ENCODE measurements at regions not wholly inside any gene's neighbourhood (a gene's known extent, or its start where the extent isn't known, plus 50 kb on each side); places are given as distances from the start of the nearest gene placed in this dataset.

DNA sequence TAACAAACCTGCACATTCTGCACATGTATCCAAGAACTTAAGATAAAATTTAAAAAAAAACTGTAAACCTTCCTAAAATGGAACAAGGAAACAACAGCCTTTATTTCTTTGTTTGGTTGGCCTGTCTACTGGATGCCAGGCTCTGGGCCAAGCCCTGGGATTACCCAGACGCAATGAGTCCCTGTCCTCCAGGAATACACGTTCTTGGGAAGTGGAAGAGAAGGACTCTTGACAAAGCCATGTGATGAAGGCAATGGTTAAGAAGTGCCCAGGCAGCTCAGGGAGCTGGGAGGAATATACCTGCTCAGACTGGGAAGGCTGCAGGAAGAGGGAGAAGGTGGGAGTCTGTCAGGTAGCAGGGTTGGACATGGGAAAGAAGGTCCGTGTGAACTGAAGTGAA, 115.4 kb downstream of the AXIN2 start:
- no peak for DNase-seq (ENCODE audit: low read depth in 2 of 2)

DNA sequence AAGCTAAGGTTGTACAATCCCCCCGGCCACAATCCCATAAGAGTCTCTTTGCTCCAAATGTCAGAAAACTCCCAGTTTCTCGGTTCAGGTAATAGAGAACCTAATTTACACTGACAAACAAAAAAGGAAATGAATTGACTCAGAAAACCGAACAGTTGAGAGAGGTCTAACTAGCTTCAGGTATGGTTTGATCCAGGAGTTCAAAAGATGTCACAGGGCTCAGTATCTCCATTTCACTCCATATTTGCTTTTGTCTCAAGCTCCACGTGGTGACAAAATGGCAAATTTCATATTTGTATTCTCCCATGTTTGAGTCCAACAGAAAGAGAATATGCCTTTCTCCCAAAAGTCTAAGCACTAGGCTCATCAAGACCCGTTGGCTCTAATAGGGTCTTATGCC, 117.4 kb downstream of the AXIN2 start:
- no peak for DNase-seq (ENCODE audit: low read depth in 2 of 2)

DNA sequence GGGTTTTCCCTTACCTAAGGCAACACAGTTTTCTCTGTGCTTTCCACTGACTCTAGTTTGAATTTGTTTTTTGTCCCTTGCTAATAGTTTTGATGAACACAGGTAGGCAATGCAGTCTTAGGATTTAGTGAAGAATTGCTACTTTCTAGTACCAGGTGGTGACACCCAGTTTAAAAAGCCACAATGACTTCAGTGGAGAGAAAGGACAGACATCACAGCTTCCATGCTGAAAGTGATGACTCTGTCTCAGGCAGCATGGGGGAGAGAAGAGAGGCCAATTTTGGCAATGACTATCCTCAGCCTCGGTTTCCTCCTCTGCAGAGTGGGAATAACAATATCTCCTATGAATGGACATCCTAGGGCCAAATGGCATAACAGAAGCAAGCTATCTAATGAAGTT, 118.8 kb downstream of the AXIN2 start:
- DNase-seq (ENCODE audit: low read depth in 2 of 2), result no peak

DNA sequence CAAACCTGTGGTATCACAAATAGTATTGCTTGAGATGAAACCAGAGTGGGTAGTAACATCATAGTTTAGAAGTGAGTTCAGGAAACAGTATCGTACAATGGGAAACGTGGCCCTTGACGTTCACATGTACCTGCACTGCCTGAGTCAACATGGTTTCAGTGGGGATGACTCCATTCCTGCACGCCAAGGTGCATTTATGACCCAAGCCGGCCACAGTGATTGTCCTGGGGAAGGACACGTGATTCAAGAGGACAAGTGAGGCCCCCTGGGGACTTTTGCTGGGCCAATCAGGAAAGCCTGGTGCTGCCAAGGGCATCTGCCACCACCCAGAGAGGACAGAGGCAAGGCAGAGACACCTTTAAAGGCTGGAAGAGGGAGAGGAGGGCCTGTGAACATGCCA, 119.2 kb downstream of the AXIN2 start:
- no peak for DNase-seq (ENCODE audit: low read depth in 2 of 2)

DNA sequence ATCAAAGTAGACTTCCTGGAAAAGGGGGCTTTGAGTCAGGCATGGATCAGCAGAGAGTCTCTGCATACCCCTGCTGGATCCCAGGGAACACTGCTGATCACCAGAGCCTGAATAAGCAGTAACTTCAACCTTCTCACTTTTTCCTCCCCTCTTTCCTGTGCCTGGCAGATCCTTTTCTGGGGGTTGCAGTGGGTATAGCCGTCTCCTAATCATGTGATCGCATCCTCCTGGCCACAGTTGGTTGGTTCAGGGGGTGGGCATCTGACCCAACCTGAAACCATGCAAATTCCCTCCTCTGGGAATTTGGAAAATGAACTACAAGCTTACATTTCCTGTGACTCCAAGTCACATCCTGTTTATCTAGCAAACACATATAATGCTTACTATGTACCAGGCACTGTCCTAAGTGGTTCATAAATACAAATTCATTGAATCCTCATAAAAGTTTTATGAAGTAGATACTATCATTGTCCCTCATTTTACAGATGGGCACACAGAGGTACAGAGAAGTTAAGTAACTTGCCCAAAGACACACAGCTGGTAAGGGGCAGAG, 120.3 kb downstream of the AXIN2 start:
- no peak for DNase-seq (ENCODE audit: low read depth in 2 of 2)

DNA sequence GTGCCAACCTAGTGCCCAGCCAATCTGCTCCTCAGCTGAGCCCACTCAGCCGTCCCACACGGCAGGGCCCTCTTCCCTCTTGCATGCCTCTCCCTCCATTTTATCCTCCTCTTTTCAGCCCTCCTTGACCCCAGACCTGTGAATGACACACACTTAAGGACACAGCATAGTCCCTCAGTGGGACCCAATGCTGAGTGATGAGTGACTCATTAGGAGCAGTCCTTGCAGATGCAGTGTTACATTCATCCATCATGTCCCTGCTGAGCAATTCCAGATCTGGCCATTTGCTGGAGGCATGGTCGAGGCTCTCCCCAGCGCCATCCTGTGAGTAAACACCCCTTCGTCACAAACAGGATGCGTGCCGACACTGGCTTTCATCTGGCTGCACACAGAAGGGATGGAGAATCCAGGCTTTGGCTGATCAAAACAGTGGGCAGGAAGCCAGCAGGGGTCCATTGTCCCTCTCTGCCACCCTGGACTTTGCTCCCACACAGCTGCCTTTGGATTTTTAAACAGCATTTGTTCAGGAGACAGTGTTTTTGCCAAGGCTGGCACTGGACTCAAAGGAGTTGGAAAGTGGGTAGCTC, 122.6 kb downstream of the AXIN2 start:
- DNase-seq (ENCODE audit: low read depth in 2 of 2), result no peak

DNA sequence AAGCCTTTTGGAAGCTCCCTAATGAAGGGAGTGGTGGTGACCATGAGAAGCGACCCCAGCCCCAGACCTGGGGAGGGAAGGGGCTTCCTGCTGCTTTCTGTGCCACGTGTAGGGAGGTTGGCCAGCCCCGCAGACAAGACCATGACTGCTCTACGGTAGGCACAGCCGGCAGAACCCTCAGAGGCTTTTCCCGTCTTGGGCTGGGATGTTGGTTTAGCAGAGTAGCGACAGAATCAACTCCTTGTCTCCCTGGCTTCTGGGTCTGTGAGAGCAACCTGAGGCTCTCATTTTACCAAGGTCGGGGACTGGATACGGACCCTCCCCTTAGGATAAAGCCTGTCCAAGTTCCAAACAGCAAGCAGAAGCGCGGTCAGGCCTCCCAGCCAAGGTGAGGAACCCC, 123.3 kb downstream of the AXIN2 start:
- no peak for DNase-seq (ENCODE audit: low read depth in 2 of 2)

DNA sequence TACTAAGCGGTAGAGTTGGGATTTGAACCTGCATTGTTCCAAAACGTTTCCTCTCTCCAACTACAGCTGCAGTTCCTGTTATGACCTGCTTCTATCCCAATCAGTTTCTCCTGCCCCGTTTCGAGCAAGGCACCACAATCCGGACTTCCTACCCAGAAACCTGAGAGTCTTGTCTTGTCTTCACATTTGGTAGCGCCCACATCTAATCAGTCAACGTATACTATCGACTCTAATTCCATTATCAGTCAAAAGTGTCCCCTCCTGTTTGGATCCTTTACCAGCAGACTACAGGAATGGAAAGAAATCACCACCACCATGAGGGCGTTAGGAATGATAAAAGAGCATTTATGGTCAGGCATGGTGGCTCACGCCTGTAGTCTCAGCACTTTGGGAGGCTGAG, 124.6 kb downstream of the AXIN2 start:
- DNase-seq (ENCODE audit: low read depth in 2 of 2), result no peak

DNA sequence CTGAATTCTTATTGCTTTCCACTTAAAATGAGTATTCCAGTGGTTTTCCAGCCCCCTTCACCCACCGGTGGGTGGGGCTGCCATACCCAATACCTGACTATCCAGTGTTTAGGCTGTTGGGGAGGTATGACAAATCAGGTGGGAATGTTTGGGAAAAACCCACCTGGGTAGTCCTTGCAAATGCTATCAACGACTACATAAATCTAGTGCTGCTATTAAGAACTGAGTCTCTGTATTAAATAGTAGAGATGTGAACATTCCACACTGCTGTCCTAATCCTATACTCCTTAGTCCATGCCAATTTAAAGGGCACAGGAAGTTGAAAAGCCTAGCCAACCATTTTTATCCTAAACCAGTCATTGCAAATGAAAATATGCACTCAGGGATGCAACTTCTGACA, 126.6 kb downstream of the AXIN2 start:
- no peak for DNase-seq (ENCODE audit: low read depth in 2 of 2)

DNA sequence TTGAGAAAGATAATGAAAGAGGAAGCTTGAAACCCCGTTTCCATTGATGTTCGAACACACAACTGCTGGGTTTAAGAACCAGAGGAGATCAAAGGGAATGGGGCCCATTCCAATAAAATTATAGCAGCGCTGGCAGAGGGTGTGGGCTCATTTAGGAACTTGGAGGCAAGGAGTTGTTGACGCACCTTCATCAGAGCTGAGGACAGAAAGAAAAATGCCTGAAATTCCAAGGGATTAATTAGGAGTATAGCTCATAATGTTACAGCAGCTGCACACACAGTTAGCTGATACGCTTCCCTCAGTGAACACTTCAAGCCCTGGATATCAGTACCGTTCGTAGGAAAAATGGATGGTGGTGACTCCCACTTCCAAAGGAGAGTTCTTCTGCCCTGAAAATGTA, 127.2 kb downstream of the AXIN2 start:
- DNase-seq (ENCODE audit: low read depth in 2 of 2), result no peak

DNA sequence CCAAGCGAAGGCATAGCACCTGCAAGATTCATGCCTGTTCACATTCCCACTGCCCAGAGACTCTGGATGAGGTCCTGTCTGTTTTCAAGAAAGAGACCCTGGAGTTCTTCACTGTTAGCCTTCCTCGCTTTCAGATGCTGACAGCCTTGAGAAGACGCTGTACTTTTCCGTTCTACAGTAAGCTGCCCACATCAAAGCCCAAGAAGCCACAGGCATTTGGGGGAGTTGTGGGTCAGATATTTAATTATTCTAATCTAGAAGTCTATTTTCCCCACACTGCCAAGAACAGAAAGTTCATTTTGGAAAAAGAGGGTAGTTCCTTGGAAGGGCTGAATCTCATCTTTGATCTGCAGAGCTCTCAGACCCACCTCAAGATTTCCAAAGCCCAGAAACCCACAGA, 127.9 kb downstream of the AXIN2 start:
- DNase-seq (ENCODE audit: low read depth in 2 of 2), result no peak

DNA sequence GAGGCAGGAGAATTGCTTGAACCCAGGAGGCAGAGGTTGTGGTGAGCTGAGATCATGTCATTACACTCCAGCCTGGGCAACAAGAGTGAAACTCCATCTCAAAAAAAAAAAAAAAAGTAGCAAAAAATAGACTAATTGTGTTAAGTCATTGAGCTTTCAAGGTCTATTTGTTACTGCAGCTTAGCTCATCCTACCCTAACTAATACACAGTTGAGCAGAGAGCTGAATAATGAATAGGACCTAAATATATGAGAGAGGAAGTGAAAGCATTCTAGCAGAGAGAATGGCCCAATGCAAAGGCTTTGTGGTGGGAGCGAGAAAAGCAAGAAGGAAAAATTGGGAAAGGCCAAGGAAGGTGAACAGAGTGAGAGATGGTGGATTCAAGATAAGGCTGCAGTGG, 128.3 kb downstream of the AXIN2 start:
- DNase-seq (ENCODE audit: low read depth in 2 of 2), result no peak

DNA sequence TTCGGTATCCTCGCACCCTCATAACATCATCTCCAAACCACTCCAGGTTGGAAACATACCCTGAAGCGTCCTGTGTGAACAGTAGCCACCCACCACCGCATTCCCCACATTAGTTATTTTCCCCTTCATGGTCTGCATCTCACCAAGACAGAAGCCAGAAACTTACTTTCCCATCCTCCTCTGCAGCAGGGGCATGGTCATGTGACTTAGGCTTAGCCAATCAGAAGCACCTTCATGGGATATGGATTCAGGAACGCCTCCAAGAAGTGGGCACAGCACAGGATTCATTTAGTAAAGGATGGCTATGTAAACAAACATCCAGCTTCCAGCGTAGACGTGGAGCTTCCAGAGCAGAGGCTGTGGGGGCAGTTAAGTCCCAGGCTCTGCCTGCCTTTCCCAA, 130.3 kb downstream of the AXIN2 start:
- no peak for DNase-seq (ENCODE audit: low read depth in 2 of 2)

DNA sequence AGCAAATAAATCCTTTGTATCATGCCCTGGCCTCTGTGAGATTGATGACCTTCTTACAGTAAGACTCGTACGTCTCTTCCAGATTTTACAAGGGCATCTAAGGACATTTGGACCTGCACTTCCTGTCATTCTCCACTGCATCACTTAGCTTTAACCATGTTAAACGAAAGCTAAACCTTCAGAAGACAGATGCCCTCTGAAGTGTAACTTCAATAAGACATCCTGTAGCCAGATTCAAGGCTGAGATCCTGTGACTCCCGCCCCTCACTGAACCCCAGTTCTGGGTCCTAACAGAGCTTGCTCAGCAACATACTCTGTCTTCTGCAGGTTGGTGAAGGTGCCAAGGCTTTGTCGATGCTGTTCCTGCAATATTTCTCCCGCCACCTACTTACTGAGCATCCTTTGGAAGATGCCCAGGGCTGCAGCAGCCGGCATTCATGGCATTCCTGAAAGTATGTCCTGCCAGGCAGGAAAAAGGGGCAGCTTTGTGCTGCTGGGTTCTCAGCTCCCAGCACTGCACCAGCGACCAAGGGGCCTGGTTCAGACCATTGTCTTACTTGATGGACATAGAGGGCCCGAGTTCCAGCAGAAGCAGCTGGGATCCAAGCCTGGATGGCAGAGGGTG, 131.1 kb downstream of the AXIN2 start:
- no peak for DNase-seq (ENCODE audit: low read depth in 2 of 2)

DNA sequence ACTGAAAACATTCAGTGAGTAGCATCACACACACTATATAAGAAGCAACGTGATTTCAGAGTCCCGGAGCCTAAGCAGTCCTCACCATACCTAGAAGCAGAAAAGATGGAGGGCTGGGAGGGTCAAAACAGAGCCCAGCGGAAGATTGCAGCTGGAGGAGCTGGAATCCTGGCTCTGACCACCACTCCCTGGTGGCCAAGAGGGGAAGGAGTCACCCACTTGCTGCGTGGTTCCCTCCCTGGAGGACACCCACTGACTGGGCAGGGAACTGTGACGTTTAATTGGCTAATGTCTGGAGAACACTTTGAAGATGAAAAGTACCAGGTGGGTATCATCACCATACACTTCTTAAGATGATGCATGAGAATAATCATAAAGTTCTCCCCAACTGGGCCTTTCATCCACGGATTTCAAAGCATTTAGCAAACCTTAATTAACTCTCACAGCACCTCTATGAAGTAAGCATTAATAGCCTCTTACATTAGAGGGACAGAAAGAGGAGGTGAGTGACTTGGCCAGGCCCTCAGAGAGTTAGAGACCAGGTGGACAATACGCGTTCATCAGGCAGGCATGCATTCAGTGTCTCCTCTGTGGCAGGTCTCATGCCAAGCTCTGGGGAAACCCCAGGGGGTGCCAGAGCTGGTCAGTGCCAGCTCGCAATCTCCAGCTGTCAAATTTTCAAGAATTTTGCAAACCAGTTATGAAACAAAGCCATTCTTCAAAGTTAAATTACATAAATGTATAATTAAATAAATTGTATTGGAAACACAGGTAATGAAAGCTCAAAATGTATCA, 137.9 kb downstream of the AXIN2 start:
- no peak for DNase-seq (ENCODE audit: low read depth in 2 of 2)

DNA sequence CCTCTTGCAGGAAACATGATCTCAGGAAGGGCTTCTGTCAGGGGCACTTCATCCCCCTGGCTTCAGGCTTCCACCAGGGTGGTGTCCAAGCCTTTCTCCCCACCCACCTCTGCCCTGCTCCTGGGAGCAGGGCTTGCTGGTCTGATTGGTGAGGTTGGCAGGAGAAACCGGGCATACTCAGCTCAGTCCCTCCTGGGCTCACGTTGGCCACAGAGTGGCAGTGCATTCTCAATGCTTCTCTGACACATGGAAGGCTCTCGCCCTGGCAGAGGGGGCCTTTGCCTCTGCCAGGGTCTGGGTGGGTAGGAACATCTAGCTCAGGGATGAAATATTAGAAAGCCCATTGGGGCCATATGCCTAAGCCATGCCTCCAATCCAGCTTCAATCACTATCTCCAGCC, 142.8 kb downstream of the AXIN2 start:
- DNase-seq (ENCODE audit: low read depth in 2 of 2), result no peak

DNA sequence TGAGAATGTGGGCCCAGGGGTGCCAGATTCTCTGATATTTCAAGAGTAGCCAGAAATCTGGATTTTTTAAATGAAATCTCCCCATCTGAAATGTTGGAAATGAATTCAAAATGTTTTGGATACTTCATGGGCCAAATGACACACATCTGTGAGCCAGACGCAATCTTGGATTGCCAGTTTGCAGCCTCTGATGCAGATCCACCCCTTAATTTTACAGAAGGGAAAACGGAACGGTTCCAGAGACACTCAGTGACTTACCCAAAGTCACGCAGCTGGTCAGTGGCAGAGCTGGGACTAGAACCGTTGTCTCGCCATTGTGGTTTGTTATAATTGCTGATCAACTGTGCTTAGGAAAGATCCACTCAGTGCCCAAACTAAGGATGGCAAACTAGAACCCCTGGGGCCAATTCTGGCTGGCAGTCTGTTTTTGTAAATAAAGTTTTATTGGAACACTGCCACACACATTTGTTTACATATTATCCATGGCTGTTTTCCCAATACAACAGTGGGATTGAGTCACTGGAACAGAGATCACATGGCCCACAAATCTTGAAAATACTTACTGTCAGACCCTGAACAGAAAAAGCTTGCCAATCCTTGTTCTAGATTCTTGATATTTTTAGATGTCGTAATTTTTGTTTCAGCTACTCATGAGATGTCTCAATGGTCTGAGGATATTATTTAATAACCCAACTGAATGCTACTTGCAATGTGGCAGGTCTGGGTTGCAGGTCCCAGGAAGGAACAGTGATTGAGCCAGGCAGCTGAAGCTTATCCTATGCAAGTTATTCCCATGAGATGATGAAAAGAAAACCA, 143.8 kb downstream of the AXIN2 start:
- no peak for DNase-seq (ENCODE audit: low read depth in 2 of 2)

DNA sequence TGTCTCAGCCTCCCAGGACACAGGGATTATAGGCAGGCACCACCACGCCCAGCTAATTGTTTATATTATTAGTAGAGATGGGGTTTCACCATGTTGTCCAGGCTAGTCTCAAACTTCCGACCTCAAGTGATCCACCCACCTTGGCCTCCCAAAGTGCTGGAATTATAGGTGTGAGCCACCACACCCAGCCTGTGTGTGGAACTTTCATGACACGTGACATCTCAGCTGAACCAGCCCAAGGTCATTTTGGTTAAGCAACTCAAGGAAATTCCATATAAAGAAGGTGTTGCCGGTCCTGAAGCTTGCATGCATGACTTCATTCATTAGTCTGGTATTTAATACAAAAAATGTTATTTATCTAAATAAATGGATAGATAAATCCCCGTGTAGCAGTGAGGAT, 145.5 kb downstream of the AXIN2 start:
- DNase-seq (ENCODE audit: low read depth in 2 of 2), result no peak

DNA sequence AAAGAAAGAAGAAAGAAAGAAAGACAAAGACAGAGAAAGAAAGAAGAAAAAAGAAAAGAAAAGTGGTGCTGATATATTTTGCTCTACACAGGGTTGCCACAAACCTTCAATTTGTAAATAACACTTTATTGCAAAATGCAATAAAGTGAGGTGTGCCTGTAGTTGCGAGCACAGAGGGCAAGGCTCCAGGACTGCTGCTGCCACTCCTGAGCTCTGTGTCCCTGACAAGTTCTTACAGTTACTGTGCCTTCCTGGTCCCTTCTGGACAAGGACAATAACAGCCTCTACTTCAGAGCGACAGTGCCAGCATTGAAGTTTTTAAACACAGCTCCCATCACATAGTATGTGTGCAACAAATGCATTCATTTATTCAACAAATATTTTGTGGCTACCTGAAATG, 148.1 kb downstream of the AXIN2 start:
- DNase-seq (ENCODE audit: low read depth in 2 of 2), result no peak

DNA sequence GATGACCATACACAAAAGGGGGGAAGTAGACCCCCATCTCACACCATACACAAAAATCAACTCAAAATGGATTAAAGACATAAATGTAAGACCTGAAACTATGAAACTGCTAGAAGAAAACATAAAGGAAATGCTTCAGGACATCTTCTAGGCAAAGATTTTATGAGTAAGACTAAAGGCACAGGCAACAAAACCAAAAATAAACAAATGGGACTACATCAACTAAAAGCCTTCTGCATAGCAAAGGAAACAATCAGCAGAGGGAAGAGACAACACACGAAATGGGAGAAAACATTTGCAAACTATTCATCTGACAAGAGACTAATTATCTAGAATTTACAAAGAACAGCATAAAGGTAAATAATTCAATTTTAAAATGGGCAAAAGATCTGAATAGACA, 152.1 kb downstream of the AXIN2 start:
- no peak for DNase-seq (ENCODE audit: low read depth in 2 of 2)

DNA sequence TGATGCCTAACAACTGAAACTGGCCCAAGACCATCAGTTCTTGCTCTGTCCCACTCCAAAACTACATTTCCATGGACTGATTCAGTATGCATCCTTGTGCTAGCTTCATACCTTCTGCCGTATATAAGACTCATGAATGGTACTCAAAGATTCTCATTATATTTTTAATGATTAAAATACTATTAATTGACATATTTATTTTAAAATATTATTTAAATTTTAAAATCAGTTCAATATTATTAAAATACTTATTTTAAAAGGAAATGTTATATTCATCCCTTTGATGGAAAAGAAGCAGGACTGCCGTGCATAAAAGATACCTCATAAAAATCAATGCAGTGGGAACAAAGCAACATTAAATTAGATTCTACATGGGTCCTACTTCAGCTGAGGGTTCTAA, 153.4 kb downstream of the AXIN2 start:
- no peak for DNase-seq (ENCODE audit: low read depth in 2 of 2)

DNA sequence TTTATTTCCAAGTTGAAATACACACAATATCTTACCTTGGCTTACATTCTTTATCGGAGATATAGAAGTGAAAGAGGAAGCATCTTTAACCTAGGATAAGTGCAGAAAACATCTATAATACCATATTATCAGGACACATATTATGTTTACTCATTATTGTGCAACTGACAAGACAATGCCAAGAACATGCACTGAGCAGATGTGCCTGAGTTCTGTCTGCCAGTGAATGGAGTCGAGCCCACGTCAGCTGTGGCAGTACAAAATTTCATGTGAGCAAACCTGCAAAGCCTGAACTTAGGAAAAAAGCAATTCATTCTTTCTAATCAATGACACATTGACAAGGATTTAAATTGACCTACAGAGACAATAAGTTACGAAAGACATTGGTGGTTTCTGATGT, 154.4 kb downstream of the AXIN2 start:
- no peak for DNase-seq (ENCODE audit: low read depth in 2 of 2)

All from stimulated activated CD4-positive, alpha-beta T cell treated with anti-CD3 and anti-CD28 coated beads, Interleukin-4, amount 100 ng/mL, for 48 hours (primary cell).